ENCODE measurements at regions not wholly inside any gene's neighbourhood (a gene's known extent, or its start where the extent isn't known, plus 50 kb on each side); places are given as distances from the start of the nearest gene placed in this dataset.
"Not testable (repeated sequence)": the region's sequence is repeated elsewhere in the genome, so short reads cannot be mapped to it uniquely, and the experiment has no call there.

GRCh38 chr4:137827945-137828344 lies 295.7 kb upstream of the PCDH18 start:
- not testable (repeated sequence) for DNase-seq

GRCh38 chr4:137825505-137825904 lies 293.2 kb upstream of the PCDH18 start:
- no peak for DNase-seq

- DNase-seq, result no peak
Measured at GRCh38 chr4:137823007-137823406, 290.7 kb upstream of the PCDH18 start.

- DNase-seq, result peak; percentile 70
Measured at GRCh38 chr4:137819964-137820383, 287.7 kb upstream of the PCDH18 start.

DNA sequence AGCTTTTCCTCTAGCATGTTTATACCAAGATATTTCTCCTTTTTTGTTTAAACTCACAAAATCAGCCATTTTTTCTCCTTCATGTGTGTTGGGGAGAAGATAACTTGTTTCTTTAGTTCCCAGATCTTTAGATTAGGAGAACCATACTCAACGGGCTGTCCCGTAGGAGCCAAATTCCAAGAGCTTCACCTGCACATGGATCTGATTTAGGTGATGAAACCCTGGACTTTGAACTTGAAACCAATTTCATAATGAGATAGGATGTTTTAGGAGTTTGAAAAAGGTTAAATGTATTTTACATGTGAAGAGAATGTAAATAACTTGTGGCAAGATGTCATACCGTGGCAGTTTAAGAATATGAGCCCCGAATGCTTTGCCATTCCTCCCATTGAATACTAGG lies 280.0 kb upstream of the PCDH18 start:
- no peak for DNase-seq

DNA sequence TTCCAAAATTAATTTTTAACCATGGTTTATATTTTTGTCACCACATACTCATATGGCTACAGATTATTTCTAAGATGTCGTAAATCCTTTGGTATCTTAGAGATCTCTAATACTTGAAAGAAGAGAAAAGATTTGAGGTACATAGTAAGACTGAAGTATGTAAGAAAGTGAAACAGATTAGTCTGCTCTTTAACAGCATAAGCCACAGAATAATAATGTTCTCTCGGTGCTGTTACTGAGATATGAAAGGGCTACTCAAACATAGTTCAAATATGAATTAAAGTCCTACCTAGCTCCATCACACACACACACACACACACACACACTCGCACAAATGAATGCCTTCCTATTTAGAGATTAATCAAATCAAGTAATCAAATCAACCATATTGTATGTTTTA lies 274.1 kb upstream of the PCDH18 start:
- DNase-seq, result no peak

GRCh38 chr4:137804906-137805495 lies 272.7 kb upstream of the PCDH18 start:
- DNase-seq, result no peak

DNA sequence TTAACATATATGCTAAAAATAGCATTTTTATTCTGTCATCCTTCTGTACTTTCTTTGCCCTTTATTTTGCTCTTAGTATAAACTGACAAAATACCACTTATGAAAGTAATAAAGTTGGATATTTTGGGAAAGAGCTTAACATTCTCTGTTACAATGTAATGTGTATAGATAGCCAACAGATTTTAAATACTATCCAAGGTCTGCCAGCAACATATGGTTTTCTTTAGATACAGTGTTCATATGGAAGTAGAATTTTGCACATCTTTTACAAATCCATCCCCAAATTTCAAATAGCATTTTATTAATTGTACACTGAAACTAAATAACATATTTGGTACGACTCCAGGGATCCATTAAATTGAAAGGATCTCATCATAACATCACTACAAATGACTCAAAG lies 268.6 kb upstream of the PCDH18 start:
- DNase-seq, result no peak

- DNase-seq, result no peak
Measured at GRCh38 chr4:137794764-137795254, 262.5 kb upstream of the PCDH18 start.

DNA sequence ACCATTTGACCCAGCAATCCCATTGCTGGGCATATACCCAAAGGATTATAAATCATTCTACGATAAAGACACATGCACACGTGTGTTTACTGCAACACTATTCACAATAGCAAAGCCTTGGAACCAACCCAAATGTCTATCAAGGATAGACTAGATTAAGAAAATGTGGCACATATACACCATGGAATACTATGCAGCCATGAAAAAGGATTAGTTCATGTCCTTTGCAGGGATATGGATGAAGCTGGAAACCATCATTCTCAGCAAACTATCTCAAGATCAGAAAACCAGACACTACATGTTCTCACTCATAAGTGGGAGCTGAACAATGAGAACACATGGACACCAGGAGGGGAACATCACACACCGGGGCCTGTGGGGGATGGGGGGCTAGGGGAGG lies 257.0 kb upstream of the PCDH18 start:
- not testable (repeated sequence) for DNase-seq

DNA sequence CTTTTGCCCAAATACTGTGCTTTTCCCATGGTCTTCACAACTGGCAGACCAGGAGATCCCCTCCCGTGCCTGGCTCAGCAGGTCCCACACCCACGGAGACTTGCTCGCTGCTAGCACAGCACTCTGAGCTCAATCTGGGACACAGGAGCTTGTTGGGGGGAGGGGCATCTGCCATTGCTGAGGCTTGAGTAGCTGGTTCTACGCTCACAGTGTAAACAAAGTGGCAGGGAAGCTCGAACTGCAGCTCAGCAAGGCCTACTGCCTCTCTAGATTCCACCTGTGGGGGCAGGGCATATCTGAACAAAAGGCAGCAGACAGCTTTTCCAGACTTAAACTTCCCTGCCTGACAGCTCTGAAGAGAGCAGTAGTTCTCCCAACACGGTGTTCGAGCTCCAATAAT lies 251.6 kb upstream of the PCDH18 start:
- not testable (repeated sequence) for DNase-seq

DNA sequence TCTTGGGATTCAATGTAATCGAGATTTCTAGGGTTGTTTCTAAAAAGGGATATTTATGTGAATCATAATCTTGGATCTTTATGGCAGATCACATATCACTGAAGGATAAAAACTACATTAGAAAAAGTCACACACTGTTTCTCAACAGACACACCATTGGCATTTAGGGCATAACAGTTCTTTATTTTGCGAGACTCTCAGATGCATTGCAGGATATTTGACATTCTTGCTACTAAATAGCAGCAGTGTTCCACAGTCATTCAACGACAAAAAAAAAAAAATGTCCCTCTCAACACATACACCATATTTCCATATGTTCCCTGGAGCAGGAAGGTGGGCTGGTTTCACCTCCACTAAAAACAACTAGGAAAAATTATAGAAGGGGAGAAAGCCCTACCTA lies 243.4 kb upstream of the PCDH18 start:
- no peak for DNase-seq

DNA sequence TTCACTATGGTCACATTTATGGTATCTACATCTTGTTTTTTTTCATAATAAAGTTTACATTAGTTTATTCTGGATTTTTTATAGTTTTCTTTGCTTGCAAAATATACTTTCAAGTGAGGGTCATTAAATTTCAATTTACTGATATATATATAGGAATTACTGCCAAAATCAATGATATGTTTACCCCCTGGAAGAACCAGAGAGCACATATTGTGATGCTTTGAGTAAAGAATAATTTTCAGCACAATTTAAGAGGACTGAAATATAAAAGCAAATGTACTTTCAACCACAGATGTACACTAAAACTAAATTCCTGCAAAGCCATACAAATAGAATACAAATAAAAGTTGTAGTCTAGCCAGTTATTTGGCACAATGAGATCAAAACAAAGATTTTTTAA lies 242.2 kb upstream of the PCDH18 start:
- no peak for DNase-seq

- DNase-seq, result no peak
Measured at GRCh38 chr4:137768881-137769280, 236.6 kb upstream of the PCDH18 start.

- no peak for DNase-seq
Measured at GRCh38 chr4:137768196-137768595, 235.9 kb upstream of the PCDH18 start.

DNA sequence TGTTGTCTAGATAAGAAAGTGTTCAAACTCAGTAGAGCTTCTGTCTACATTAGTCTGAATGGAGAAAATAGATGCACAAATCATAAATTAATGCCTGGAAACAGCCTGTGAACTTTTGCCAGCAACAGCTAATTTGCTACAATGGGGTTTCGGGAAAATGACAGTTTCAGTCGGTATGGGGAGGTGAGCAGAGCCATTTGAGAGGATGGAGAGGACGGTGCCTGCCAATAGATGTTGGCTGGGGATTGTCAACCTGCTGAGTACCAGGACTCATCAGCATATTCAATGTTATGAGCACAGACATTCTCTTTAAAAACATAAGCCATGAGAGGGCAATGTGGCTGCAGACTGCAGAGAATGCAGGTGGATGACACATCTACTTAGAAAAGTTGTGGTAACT lies 230.3 kb upstream of the PCDH18 start:
- no peak for DNase-seq

DNA sequence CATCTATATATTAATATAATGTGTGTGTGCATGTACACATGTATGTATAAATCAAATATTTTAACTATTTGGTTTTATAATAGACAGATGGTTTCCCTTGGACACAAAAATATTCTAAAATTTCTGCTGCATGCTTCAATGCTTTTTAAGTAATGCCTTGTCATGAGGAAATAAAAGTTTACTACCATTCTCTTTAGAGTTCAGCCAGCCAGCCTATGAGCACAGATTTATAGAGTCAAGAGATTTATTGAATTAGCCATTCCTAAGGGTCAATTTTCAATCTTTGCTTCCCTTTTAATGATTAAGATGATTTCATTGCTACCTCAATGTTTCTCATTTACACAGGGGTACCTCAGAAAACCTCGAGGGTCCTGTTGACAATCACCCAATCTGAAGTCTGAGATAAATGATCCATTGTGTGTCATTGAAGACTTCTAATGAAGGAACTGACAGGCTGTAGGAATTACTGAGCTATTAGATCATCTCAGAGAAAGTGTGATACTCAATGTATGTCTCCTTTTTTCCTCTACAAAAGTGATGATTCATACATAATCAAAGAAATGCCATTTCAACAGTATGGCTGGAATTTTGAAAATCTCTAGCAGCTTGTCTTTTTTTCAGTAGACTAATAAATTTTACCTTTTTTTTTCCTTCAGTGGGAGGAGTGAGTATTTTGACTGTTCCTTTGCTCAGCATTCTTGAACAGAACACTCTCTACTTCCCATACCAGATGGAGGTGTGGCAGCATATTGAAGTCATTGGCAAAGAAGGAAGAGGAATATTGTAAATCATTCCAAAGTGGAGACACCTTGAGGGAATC lies 222.6 kb upstream of the PCDH18 start:
- peak; percentile 65 for DNase-seq

DNA sequence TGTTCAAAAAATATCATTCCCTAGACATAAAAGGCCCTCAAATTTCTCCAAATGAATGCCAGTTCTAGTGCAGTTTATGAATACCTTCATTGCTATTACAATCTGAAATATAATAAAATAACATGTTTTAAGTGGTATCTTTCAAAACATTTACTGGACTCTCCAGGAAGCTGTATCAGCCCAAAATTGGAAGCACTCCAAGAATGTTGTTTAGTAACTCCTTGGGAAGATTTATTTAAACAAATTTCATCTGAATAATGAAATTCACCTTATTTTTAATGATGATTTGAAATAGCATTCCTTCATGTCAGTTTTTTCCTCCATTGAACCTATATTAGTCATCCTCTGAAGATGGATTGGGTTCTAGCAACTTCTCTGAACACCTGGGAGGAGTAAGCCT lies 217.2 kb upstream of the PCDH18 start:
- no peak for DNase-seq

- DNase-seq, result no peak
Measured at GRCh38 chr4:137748616-137749015, 216.3 kb upstream of the PCDH18 start.

DNA sequence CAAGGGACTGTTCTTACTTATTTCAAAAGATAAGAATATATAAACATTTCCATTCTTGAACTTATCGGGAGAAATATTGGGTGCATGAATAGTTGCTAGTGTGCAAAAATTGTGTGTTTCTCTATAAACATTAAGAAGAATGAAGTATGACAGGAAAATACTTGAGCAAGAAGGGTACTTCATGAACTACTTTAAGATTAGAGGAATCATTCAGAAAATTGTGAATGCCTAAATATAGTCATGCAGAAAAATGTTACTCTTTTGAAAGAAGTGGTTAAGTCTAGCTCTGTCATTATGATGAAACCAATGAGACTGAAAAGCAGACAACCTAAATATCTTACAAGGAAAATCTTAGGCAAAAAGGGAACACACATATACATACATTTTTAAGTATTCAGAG lies 207.8 kb upstream of the PCDH18 start:
- no peak for DNase-seq

DNA sequence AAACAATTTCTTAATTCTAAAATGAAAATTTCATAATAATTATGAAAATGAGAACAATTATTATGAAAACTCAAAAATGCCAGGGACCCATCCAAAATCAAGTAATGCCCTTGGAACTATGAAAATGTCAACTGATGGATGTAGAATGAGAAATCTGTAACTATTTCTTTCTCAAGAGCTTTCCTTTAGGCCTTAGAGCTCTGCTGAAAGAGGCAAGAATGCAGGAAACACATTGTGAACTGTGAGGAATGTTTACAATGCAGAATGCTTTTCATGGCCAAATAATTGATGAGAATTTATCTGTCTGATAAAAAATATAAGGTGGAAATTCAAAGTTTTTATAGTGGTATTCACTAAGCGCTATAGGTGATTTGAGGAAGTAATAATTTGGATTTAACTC lies 207.1 kb upstream of the PCDH18 start:
- no peak for DNase-seq

GRCh38 chr4:137738375-137738990 lies 206.2 kb upstream of the PCDH18 start:
- no peak for DNase-seq

- DNase-seq, result no peak
Measured at GRCh38 chr4:137735561-137736104, 203.3 kb upstream of the PCDH18 start.

All from kidney glomerular epithelial cell (primary cell).